ENCODE measurements at regions not wholly inside any gene's neighbourhood (a gene's known extent, or its start where the extent isn't known, plus 50 kb on each side); places are given as distances from the start of the nearest gene placed in this dataset.
"Not testable (repeated sequence)": the region's sequence is repeated elsewhere in the genome, so short reads cannot be mapped to it uniquely, and the experiment has no call there.

DNA sequence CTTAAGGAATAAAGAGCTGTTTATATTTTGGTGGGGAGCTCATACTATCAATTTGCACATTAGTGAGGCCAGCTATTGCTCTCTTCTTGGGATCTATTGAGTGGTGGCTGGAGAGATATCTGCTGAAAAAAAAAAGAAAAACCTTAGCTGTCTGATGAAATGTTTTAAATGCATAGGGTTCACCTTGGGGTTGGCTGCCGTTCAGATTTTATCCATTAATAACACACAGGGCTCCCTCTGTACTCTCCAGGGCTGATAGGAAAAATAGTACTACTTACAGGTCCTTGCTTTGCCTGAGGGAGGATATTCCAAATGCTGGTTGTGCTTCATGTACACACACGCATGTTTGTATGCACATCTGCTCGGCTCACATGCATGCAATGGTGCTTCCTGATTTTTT, 803.7 kb downstream of the MCTP2 start:
- CTCF ChIA-PET = interaction anchor here (0.5 kb wide), 1 partner anchor 18 kb away, joined by 4 read pairs; no protein-coding TSS in a partner anchor
- no peaks in the 10 kb centered on the region for H3K27me3 Mint-ChIP-seq (ENCODE audit: unreplicated experiment)
- no peaks in the 10 kb centered on the region for H3K4me1 Mint-ChIP-seq (ENCODE audit: low read depth, unreplicated experiment)
- no peaks in the 10 kb centered on the region for H3K36me3 Mint-ChIP-seq (ENCODE audit: insufficient read depth, unreplicated experiment)
- no peak overlapping the region for H3K27ac Mint-ChIP-seq (ENCODE audit: unreplicated experiment)
- no TSS peak for BruUV-seq (replicated peaks)
- no peak overlapping the region for H3K4me3 Mint-ChIP-seq (ENCODE audit: low read depth, unreplicated experiment)
- no peak for DNase-seq
- intact Hi-C loops (cut with micrococcal nuclease; ENCODE audit: unreplicated experiment) = no loop called here
- peaks cover 2% of the 10 kb centered on the region for H3K9me3 Mint-ChIP-seq (ENCODE audit: low read depth, unreplicated experiment)
- no peak for TF ChIP-seq CTCF (IDR thresholded peaks at IDR 0.05; ENCODE audit: unreplicated experiment)

DNA sequence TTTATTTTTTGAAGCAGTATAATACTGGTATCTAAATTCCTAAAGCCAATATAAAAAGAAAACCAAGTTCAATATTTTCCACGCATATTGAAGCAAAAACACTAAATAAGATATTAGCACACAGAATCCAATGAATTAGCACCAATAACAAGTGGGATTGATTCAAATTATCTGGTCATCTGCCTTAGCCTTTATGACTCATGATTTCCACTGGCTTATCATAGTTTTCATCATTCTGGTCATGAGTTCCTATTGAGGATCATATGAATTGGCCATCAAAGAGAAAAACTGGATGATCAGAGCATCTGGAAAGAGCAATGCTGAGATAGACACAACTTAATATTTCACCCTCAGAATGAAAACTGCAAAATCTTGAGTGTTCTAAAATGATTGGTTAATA, 809.9 kb downstream of the MCTP2 start:
- Mint-ChIP-seq H3K27ac (ENCODE audit: unreplicated experiment) (no peak overlapping the region), H3K9me3 (ENCODE audit: low read depth, unreplicated experiment) (peaks cover 2% of the 10 kb centered on the region), H3K4me3 (ENCODE audit: low read depth, unreplicated experiment) (no peak overlapping the region), H3K4me1 (ENCODE audit: low read depth, unreplicated experiment) (no peaks in the 10 kb centered on the region), H3K36me3 (ENCODE audit: insufficient read depth, unreplicated experiment) (no peaks in the 10 kb centered on the region), H3K27me3 (ENCODE audit: unreplicated experiment) (no peaks in the 10 kb centered on the region)
- CTCF ChIA-PET = no interaction called here
- no peak for TF ChIP-seq CTCF (IDR thresholded peaks at IDR 0.05; ENCODE audit: unreplicated experiment)
- no TSS peak for BruUV-seq (replicated peaks)
- no peak for DNase-seq
- intact Hi-C loops (cut with micrococcal nuclease; ENCODE audit: unreplicated experiment) = no loop called here

DNA sequence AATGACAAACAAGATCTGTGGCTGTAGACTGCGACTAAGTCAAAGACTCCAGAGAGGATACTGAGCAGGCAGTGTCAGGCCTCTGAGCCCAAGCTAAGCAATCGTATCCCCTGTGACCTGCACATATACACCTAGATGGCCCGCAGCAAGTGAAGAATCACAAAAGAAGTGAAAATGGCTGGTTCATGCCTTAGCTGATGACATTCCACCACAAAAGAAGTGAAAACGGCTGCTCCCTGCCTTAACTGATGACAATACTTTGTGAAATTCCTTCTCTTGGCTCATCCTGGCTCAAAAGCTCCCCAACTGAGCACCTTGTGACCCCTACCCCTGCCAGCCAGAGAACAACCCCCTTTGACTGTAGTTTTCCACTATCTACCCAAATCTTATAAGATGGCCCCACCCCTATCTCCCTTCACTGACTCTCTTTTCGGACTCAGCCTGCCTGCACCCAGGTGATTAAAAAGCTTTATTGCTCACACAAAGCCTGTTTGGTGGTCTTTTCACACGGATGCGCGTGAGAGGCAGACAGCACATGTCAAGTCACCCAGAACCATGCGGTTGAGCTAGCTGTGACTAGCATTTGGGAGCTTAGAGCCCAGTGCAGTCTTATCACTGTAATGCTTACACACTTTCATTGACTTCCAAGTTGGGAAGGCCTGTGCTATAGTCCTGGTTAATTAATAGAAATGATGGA, 812.0 kb downstream of the MCTP2 start:
- H3K27ac Mint-ChIP-seq (ENCODE audit: unreplicated experiment); H3K9me3 Mint-ChIP-seq (ENCODE audit: low read depth, unreplicated experiment); H3K4me3 Mint-ChIP-seq (ENCODE audit: low read depth, unreplicated experiment); H3K4me1 Mint-ChIP-seq (ENCODE audit: low read depth, unreplicated experiment); H3K36me3 Mint-ChIP-seq (ENCODE audit: insufficient read depth, unreplicated experiment); H3K27me3 Mint-ChIP-seq (ENCODE audit: unreplicated experiment); BruUV-seq (replicated peaks); CTCF ChIA-PET; intact Hi-C loops (cut with micrococcal nuclease; ENCODE audit: unreplicated experiment); DNase-seq: not testable (repeated sequence)

- H3K4me1 Mint-ChIP-seq (ENCODE audit: low read depth, unreplicated experiment) = no peaks in the 10 kb centered on the region
- CTCF ChIA-PET = no interaction called here
- BruUV-seq (replicated peaks) = no TSS peak
Measured at GRCh38 chr15:95043933-95044313, 812.6 kb downstream of the MCTP2 start.

More at GRCh38 chr15:95043933-95044313, 812.6 kb downstream of the MCTP2 start:
- DNase-seq = no peak
- intact Hi-C loops (cut with micrococcal nuclease; ENCODE audit: unreplicated experiment) = no loop called here
- H3K27me3 Mint-ChIP-seq (ENCODE audit: unreplicated experiment) = no peaks in the 10 kb centered on the region
- no peaks in the 10 kb centered on the region for H3K36me3 Mint-ChIP-seq (ENCODE audit: insufficient read depth, unreplicated experiment)
- no peak overlapping the region for H3K27ac Mint-ChIP-seq (ENCODE audit: unreplicated experiment)
- H3K4me3 Mint-ChIP-seq (ENCODE audit: low read depth, unreplicated experiment) = no peak overlapping the region
- H3K9me3 Mint-ChIP-seq (ENCODE audit: low read depth, unreplicated experiment) = peaks cover 3% of the 10 kb centered on the region
- TF ChIP-seq CTCF (IDR thresholded peaks at IDR 0.05; ENCODE audit: unreplicated experiment) = no peak

Measured in Calu3 (cell line).